Immature natural killer cell (primary cell): ENCODE measurements at regions not wholly inside any gene's neighbourhood (a gene's known extent, or its start where the extent isn't known, plus 50 kb on each side); places are given as distances from the start of the nearest gene placed in this dataset.
A peak's percentile ranks its signal among the peaks of the same experiment; 100 is the strongest.

ENCODE experiments used
- DNase-seq, 3 donors: peaks; one replicate each; pipeline ENCODE4 v3.0.0; 2022; ENCODE audit warnings: mixed read lengths in 1 of 3
- H3K27ac Mint-ChIP-seq, 6 donors: one replicate each; pipeline ENCODE4 v1.8.0; 2020; ENCODE audit warnings: mixed read lengths in 6 of 6, mild to moderate bottlenecking in 5 of 6, inconsistent platforms in 4 of 6, moderate library complexity in 3 of 6
- H3K27me3 Mint-ChIP-seq, 3 donors: one replicate each; pipeline ENCODE4 v1.8.0; 2020 to 2021; ENCODE audit warnings: low read depth in 3 of 3, mild to moderate bottlenecking in 3 of 3, mixed read lengths in 3 of 3, moderate library complexity in 3 of 3, inconsistent platforms in 1 of 3
- H3K36me3 Mint-ChIP-seq, 3 donors: one replicate each; pipeline ENCODE4 v1.8.0; 2020; ENCODE audit warnings: mixed read lengths in 3 of 3, inconsistent platforms in 2 of 3, mild to moderate bottlenecking in 2 of 3
- H3K4me1 Mint-ChIP-seq, 2 donors: one replicate each; pipeline ENCODE4 v1.8.0; 2020; ENCODE audit warnings: inconsistent platforms in 2 of 2, mild to moderate bottlenecking in 2 of 2, mixed read lengths in 2 of 2, moderate library complexity in 1 of 2
- H3K4me3 Mint-ChIP-seq, 5 donors: one replicate each; pipeline ENCODE4 v1.8.0; 2020; ENCODE audit warnings: mild to moderate bottlenecking in 5 of 5, mixed read lengths in 5 of 5, inconsistent platforms in 3 of 5, moderate library complexity in 3 of 5
- H3K9me3 Mint-ChIP-seq, 6 donors: one replicate each; pipeline ENCODE4 v1.8.0; 2020; ENCODE audit warnings: mild to moderate bottlenecking in 6 of 6, mixed read lengths in 6 of 6, inconsistent platforms in 4 of 6, moderate library complexity in 3 of 6

GRCh38 chr17:77398274-77398673 lies 257.5 kb downstream of the SEC14L1 start:
- Mint-ChIP-seq H3K9me3 (no peaks in the 10 kb centered on the region), H3K27me3 (peaks cover 0 to 3% (median 0%) of the 10 kb centered on the region in 3 donors), H3K4me3 (peak overlapping the region in 1 of 5 donors; percentile 9), H3K27ac (peak overlapping the region; percentile 62 to 97 (median 76)), H3K4me1 (peaks cover 80 to 87% of the 10 kb centered on the region in 2 donors), H3K36me3 (peaks cover 0 to 13% (median 7%) of the 10 kb centered on the region in 3 donors)
- no peak for DNase-seq

GRCh38 chr17:77399319-77399957 lies 258.7 kb downstream of the SEC14L1 start:
- peak overlapping the region; percentile 85 to 96 (median 87) for H3K4me3 Mint-ChIP-seq
- no peaks in the 10 kb centered on the region for H3K9me3 Mint-ChIP-seq
- H3K4me1 Mint-ChIP-seq, result peaks cover 90 to 91% of the 10 kb centered on the region in 2 donors
- H3K27me3 Mint-ChIP-seq, result peaks cover 0 to 5% (median 3%) of the 10 kb centered on the region in 3 donors
- peaks cover 0 to 19% (median 13%) of the 10 kb centered on the region in 3 donors for H3K36me3 Mint-ChIP-seq
- peak overlapping the region; percentile 88 to 97 (median 94) for H3K27ac Mint-ChIP-seq
- DNase-seq, result no peak

- peak overlapping the region; percentile 85 to 96 (median 87) for H3K4me3 Mint-ChIP-seq
- H3K36me3 Mint-ChIP-seq, result peaks cover 0 to 20% (median 19%) of the 10 kb centered on the region in 3 donors
- DNase-seq, result peak; percentile 75 to 80 (median 79)
- peaks cover 95 to 98% of the 10 kb centered on the region in 2 donors for H3K4me1 Mint-ChIP-seq
- peak overlapping the region; percentile 88 to 97 (median 94) for H3K27ac Mint-ChIP-seq
- H3K27me3 Mint-ChIP-seq, result peaks cover 0 to 8% (median 8%) of the 10 kb centered on the region in 3 donors
- H3K9me3 Mint-ChIP-seq, result no peaks in the 10 kb centered on the region
Observed at GRCh38 chr17:77400445-77400870, 259.7 kb downstream of the SEC14L1 start.

- DNase-seq, result no peak
- Mint-ChIP-seq H3K36me3 (peaks cover 0 to 24% (median 21%) of the 10 kb centered on the region in 3 donors), H3K4me1 (peaks cover 95 to 98% of the 10 kb centered on the region in 2 donors), H3K4me3 (peak overlapping the region in 4 of 5 donors; percentile 38 to 59 (median 58)), H3K27ac (peak overlapping the region; percentile 50 to 100 (median 90)), H3K27me3 (peaks cover 0 to 8% (median 8%) of the 10 kb centered on the region in 3 donors), H3K9me3 (no peaks in the 10 kb centered on the region)
Observed at GRCh38 chr17:77402159-77402731, 261.5 kb downstream of the SEC14L1 start.

GRCh38 chr17:77403854-77404253 lies 263.1 kb downstream of the SEC14L1 start:
- H3K27ac Mint-ChIP-seq, result peak overlapping the region; percentile 80 to 100 (median 94)
- DNase-seq, result no peak
- H3K36me3 Mint-ChIP-seq, result peaks cover 0 to 22% (median 21%) of the 10 kb centered on the region in 3 donors
- peaks cover 0 to 10% (median 8%) of the 10 kb centered on the region in 3 donors for H3K27me3 Mint-ChIP-seq
- H3K9me3 Mint-ChIP-seq, result no peaks in the 10 kb centered on the region
- peak overlapping the region; percentile 86 to 95 (median 91) for H3K4me3 Mint-ChIP-seq
- peaks cover 94 to 96% of the 10 kb centered on the region in 2 donors for H3K4me1 Mint-ChIP-seq

GRCh38 chr17:77404812-77405581 lies 264.2 kb downstream of the SEC14L1 start:
- peaks cover 94 to 95% of the 10 kb centered on the region in 2 donors for H3K4me1 Mint-ChIP-seq
- no peaks in the 10 kb centered on the region for H3K9me3 Mint-ChIP-seq
- peak overlapping the region; percentile 86 to 95 (median 91) for H3K4me3 Mint-ChIP-seq
- H3K27ac Mint-ChIP-seq, result peak overlapping the region; percentile 80 to 100 (median 94)
- DNase-seq, result peak; percentile 89 to 90 (median 89)
- peaks cover 0 to 21% (median 21%) of the 10 kb centered on the region in 3 donors for H3K36me3 Mint-ChIP-seq
- peaks cover 0 to 10% (median 8%) of the 10 kb centered on the region in 3 donors for H3K27me3 Mint-ChIP-seq

- Mint-ChIP-seq H3K27ac (peak overlapping the region; percentile 80 to 100 (median 92)), H3K36me3 (peaks cover 0 to 21% (median 21%) of the 10 kb centered on the region in 3 donors), H3K4me1 (peaks cover 94 to 95% of the 10 kb centered on the region in 2 donors), H3K9me3 (no peaks in the 10 kb centered on the region), H3K4me3 (peak overlapping the region; percentile 86 to 95 (median 91)), H3K27me3 (peaks cover 0 to 8% (median 7%) of the 10 kb centered on the region in 3 donors)
- no peak for DNase-seq
Observed at GRCh38 chr17:77405867-77406732, 265.3 kb downstream of the SEC14L1 start.

- Mint-ChIP-seq H3K4me1 (peaks cover 94 to 95% of the 10 kb centered on the region in 2 donors), H3K36me3 (peaks cover under 1 to 21% (median 19%) of the 10 kb centered on the region in 3 donors), H3K9me3 (no peaks in the 10 kb centered on the region), H3K27me3 (peaks cover 0 to 11% (median 8%) of the 10 kb centered on the region in 3 donors), H3K4me3 (peak overlapping the region in 4 of 5 donors; percentile 33 to 66 (median 46)), H3K27ac (peak overlapping the region; percentile 26 to 91 (median 78))
- DNase-seq, result no peak
Observed at GRCh38 chr17:77407321-77408277, 266.8 kb downstream of the SEC14L1 start.

GRCh38 chr17:77408284-77408683 lies 267.5 kb downstream of the SEC14L1 start:
- H3K27ac Mint-ChIP-seq, result peak overlapping the region; percentile 32 to 91 (median 78)
- H3K9me3 Mint-ChIP-seq, result no peaks in the 10 kb centered on the region
- H3K4me1 Mint-ChIP-seq, result peaks cover 94 to 95% of the 10 kb centered on the region in 2 donors
- H3K27me3 Mint-ChIP-seq, result peaks cover 0 to 13% (median 11%) of the 10 kb centered on the region in 3 donors
- no peak for DNase-seq
- peaks cover 6 to 21% (median 18%) of the 10 kb centered on the region in 3 donors for H3K36me3 Mint-ChIP-seq
- peak overlapping the region; percentile 22 to 49 (median 42) for H3K4me3 Mint-ChIP-seq

- Mint-ChIP-seq H3K27ac (peak overlapping the region; percentile 75 to 97 (median 88)), H3K4me3 (peak overlapping the region; percentile 65 to 84 (median 66)), H3K9me3 (no peaks in the 10 kb centered on the region), H3K27me3 (peaks cover 0 to 12% (median 5%) of the 10 kb centered on the region in 3 donors), H3K4me1 (peaks cover 85 to 87% of the 10 kb centered on the region in 2 donors), H3K36me3 (peaks cover 6 to 14% (median 12%) of the 10 kb centered on the region in 3 donors)
- peak; percentile 53 to 74 (median 67) for DNase-seq
Observed at GRCh38 chr17:77409282-77410161, 268.8 kb downstream of the SEC14L1 start.

- Mint-ChIP-seq H3K27me3 (peaks cover 0 to 7% (median 3%) of the 10 kb centered on the region in 3 donors), H3K4me1 (peaks cover 77 to 78% of the 10 kb centered on the region in 2 donors), H3K4me3 (peak overlapping the region; percentile 65 to 84 (median 66)), H3K36me3 (peaks cover 6 to 12% (median 8%) of the 10 kb centered on the region in 3 donors), H3K9me3 (no peaks in the 10 kb centered on the region), H3K27ac (peak overlapping the region; percentile 75 to 97 (median 88))
- no peak for DNase-seq
Observed at GRCh38 chr17:77410470-77410869, 269.7 kb downstream of the SEC14L1 start.
